B cell (primary cell): ENCODE measurements at regions not wholly inside any gene's neighbourhood (a gene's known extent, or its start where the extent isn't known, plus 50 kb on each side); places are given as distances from the start of the nearest gene placed in this dataset.
A peak's percentile ranks its signal among the peaks of the same experiment; 100 is the strongest.

Experiments used
- ATAC-seq: fragments of 200-7000 bp; cut with Tn5 transposase; one replicate; pipeline ENCODE4 v1.10.0; 2021; ENCODE audit warnings: low read depth, mild to moderate bottlenecking, moderate number of reproducible peaks, moderate library complexity
- CTCF ChIA-PET: fragments of 350-600 bp; sonication (Branson Sonifier 250); formaldehyde crosslinking; loops from one replicate; lab custom pipeline; 2021; ENCODE audit warnings: antibody characterized with exemption, inconsistent platforms; lab: Charles Lee
- POLR2A ChIA-PET: fragments of 350-600 bp; sonication (Branson Sonifier 250); formaldehyde crosslinking; loops from one replicate; lab custom pipeline; 2021; ENCODE audit warnings: antibody characterized with exemption; lab: Charles Lee
- DNase-seq: peaks from one replicate; pipeline ENCODE4 v3.0.0; 2013
- H2AFZ ChIP-seq: 2 replicates; pipeline ENCODE4 v1.6.1; 2012; ENCODE audit warnings: mild to moderate bottlenecking, low read depth, low read length; ENCODE audit not compliant: insufficient read depth, poor library complexity, severe bottlenecking
- H3K27ac ChIP-seq, 2 donors: 1 replicate in 1 of 2; 2 replicates in 1 of 2; pipeline ENCODE4 v1.5.1; 2012 to 2013; ENCODE audit warnings: low read length in 2 of 2, mild to moderate bottlenecking in 2 of 2, moderate library complexity in 1 of 2
- H3K27me3 ChIP-seq, 4 experiments: fragments of 200-600 bp in 1 of 4; sonication (generic) in 1 of 4; replicated peaks in 1 of 4; 1 replicate in 2 of 4; 2 replicates in 2 of 4; pipeline versions ENCODE4 v1.6.1 to v1.7.0; 2013 to 2016; ENCODE audit warnings: low read length in 3 of 4, mild to moderate bottlenecking in 2 of 4, mixed read lengths in 1 of 4, moderate library complexity in 1 of 4; ENCODE audit not compliant: insufficient read depth in 4 of 4, control insufficient read depth in 3 of 4; ENCODE audit errors: control extremely low read depth in 1 of 4
- H3K36me3 ChIP-seq, 2 experiments: replicated peaks in 1 of 2; 1 replicate in 1 of 2; 2 replicates in 1 of 2; pipeline versions ENCODE4 v1.6.1 to v1.7.1; 2013; ENCODE audit warnings: low read length in 1 of 2; ENCODE audit not compliant: insufficient read depth in 2 of 2, control insufficient read depth in 1 of 2; ENCODE audit errors: control extremely low read depth in 1 of 2, extremely low read depth in 1 of 2
- H3K4me1 ChIP-seq, 2 donors: fragments of 200-600 bp in 1 of 2; sonication (generic) in 1 of 2; 1 replicate in 1 of 2; 2 replicates in 1 of 2; pipeline versions ENCODE4 v1.5.1 to v1.6.1; 2013 to 2017; ENCODE audit warnings: low read length in 2 of 2; ENCODE audit not compliant: control insufficient read depth in 2 of 2, insufficient read depth in 2 of 2
- H3K4me2 ChIP-seq: replicated peaks from 2 replicates; pipeline ENCODE3; 2012; ENCODE audit warnings: mild to moderate bottlenecking, low read depth, low read length; ENCODE audit not compliant: poor library complexity, severe bottlenecking
- H3K4me3 ChIP-seq, 5 experiments: fragments of 200-600 bp in 1 of 5; sonication (generic) in 1 of 5; 1 replicate in 3 of 5; 2 replicates in 2 of 5; pipeline versions ENCODE4 v1.5.1 to v1.7.0; 2011 to 2016; ENCODE audit warnings: low read length in 4 of 5, mild to moderate bottlenecking in 4 of 5, low read depth in 2 of 5, control low read depth in 1 of 5, moderate library complexity in 1 of 5; ENCODE audit not compliant: insufficient read depth in 1 of 5; ENCODE audit errors: control extremely low read depth in 1 of 5, extremely low read depth in 1 of 5
- H3K79me2 ChIP-seq: fragments of 200-600 bp; sonication (generic); one replicate; pipeline ENCODE4 v1.6.0; 2016; ENCODE audit warnings: low read length; ENCODE audit not compliant: control insufficient read depth, insufficient read depth
- H3K9ac ChIP-seq: fragments of 200-600 bp; sonication (generic); 2 replicates; pipeline ENCODE4 v1.6.1; 2017; ENCODE audit warnings: mild to moderate bottlenecking, low read length, moderate library complexity
- H3K9me3 ChIP-seq, 3 donors: one replicate each; pipeline versions ENCODE4 v1.6.1 to v1.7.1; 2013; ENCODE audit warnings: low read length in 2 of 3; ENCODE audit not compliant: control insufficient read depth in 2 of 3, insufficient read depth in 1 of 3; ENCODE audit errors: control extremely low read depth in 1 of 3
- H4K20me1 ChIP-seq: 2 replicates; pipeline ENCODE4 v1.6.0; 2012; ENCODE audit warnings: mild to moderate bottlenecking, low read length; ENCODE audit not compliant: insufficient read depth, control insufficient read depth, poor library complexity, severe bottlenecking
- H3K27ac Mint-ChIP-seq: one replicate; pipeline ENCODE4 v1.8.0; 2021; ENCODE audit warnings: mixed read lengths
- H3K27me3 Mint-ChIP-seq: one replicate; pipeline ENCODE4 v1.8.0; 2021; ENCODE audit warnings: mixed read lengths
- H3K4me1 Mint-ChIP-seq: one replicate; pipeline ENCODE4 v1.8.0; 2021; ENCODE audit warnings: mixed read lengths
- H3K4me3 Mint-ChIP-seq: one replicate; pipeline ENCODE4 v1.8.0; 2021; ENCODE audit warnings: mixed read lengths
- H3K9me3 Mint-ChIP-seq: one replicate; pipeline ENCODE4 v1.8.0; 2022; ENCODE audit warnings: mixed read lengths; ENCODE audit not compliant: insufficient read depth
- CTCF ChIP-seq: fragments of 200-600 bp; IDR thresholded peaks from one replicate; pipeline ENCODE4 v1.8.0; 2022; ENCODE audit warnings: antibody characterized with exemption, mild to moderate bottlenecking
- EZH2 ChIP-seq: IDR thresholded peaks from 2 replicates; pipeline ENCODE4 v1.6.1; 2012; ENCODE audit warnings: borderline replicate concordance, low read depth, mild to moderate bottlenecking, moderate library complexity, low read length; ENCODE audit not compliant: insufficient read depth, poor library complexity, severe bottlenecking
- WGBS: methylation state at CpG from one replicate; pipeline ENCODE4 v1.1.5; 2013; ENCODE audit warnings: missing lambda C conversion rate; ENCODE audit not compliant: insufficient coverage; 5-methylcytosine and 5-hydroxymethylcytosine counted together
- intact Hi-C: fragments of 100-400 bp; cut with micrococcal nuclease; formaldehyde crosslinking; loops from one replicate; pipeline ENCODE4 v1.10.0; 2022

- no peak overlapping the region for H3K9ac ChIP-seq
- intact Hi-C loops = no loop called here
- 48% methylated on average over 3 of the region's 3 CpGs for WGBS
- H3K36me3 ChIP-seq = no peaks in the 10 kb centered on the region
- POLR2A ChIA-PET = no interaction called here
- peaks cover 0 to 3% (median 0%) of the 10 kb centered on the region in 3 donors for H3K9me3 ChIP-seq
- H3K4me1 ChIP-seq = no peaks in the 10 kb centered on the region
- ATAC-seq (no peak), DNase-seq (no peak)
- H3K27me3 ChIP-seq = no peaks in the 10 kb centered on the region
- no peaks in the 10 kb centered on the region for H3K9me3 Mint-ChIP-seq
- TF ChIP-seq CTCF (no peak), EZH2 (no peak)
- H3K4me3 ChIP-seq = no peak overlapping the region
- CTCF ChIA-PET = no interaction called here
- H3K27me3 Mint-ChIP-seq = peaks cover 5% of the 10 kb centered on the region
- H3K79me2 ChIP-seq = no peaks in the 10 kb centered on the region
- no peak overlapping the region for H3K27ac ChIP-seq
- no peaks in the 10 kb centered on the region for H4K20me1 ChIP-seq
- H3K4me3 Mint-ChIP-seq = no peak overlapping the region
- H2AFZ ChIP-seq = no peak overlapping the region
- no peak overlapping the region for H3K4me2 ChIP-seq
- H3K27ac Mint-ChIP-seq = peak overlapping the region; percentile 7
- H3K4me1 Mint-ChIP-seq = no peaks in the 10 kb centered on the region
Observed at GRCh38 chr13:95485518-95486144, 66.9 kb upstream of the CLDN10 start.

GRCh38 chr13:95492044-95492801 lies 60.3 kb upstream of the CLDN10 start:
- ChIA-PET CTCF (interaction anchor here (4.3 kb wide), 1 partner anchor 342 kb away, joined by 36 read pairs; no protein-coding TSS in a partner anchor), POLR2A (no interaction called here)
- H3K4me3 ChIP-seq = no peak overlapping the region
- no peak overlapping the region for H3K9ac ChIP-seq
- WGBS = 62% methylated on average over 6 of the region's 8 CpGs
- Mint-ChIP-seq H3K4me3 (no peak overlapping the region), H3K27ac (no peak overlapping the region), H3K4me1 (no peaks in the 10 kb centered on the region), H3K27me3 (peaks cover 24% of the 10 kb centered on the region), H3K9me3 (no peaks in the 10 kb centered on the region)
- H3K4me1 ChIP-seq = no peaks in the 10 kb centered on the region
- no peaks in the 10 kb centered on the region for H3K36me3 ChIP-seq
- H3K27ac ChIP-seq = no peak overlapping the region
- no peaks in the 10 kb centered on the region for H3K27me3 ChIP-seq
- no peak for ATAC-seq
- H3K4me2 ChIP-seq = no peak overlapping the region
- intact Hi-C loops = no loop called here
- H3K79me2 ChIP-seq = no peaks in the 10 kb centered on the region
- TF ChIP-seq EZH2 (no peak), CTCF (no peak)
- no peak for DNase-seq
- peaks cover 0 to 6% (median 0%) of the 10 kb centered on the region in 3 donors for H3K9me3 ChIP-seq
- no peak overlapping the region for H2AFZ ChIP-seq
- H4K20me1 ChIP-seq = no peaks in the 10 kb centered on the region
